Spleen (tissue), 7 donors: ENCODE measurements at regions not wholly inside any gene's neighbourhood (a gene's known extent, or its start where the extent isn't known, plus 50 kb on each side); places are given as distances from the start of the nearest gene placed in this dataset.

Experiments used
- POLR2A ChIP-seq, 3 donors: fragments of 450-650 bp; IDR thresholded peaks; one replicate each; pipeline ENCODE4 v1.5.1; 2017; ENCODE audit warnings: antibody characterized with exemption in 3 of 3, mild to moderate bottlenecking in 1 of 3
- TF ChIP-seq, protein P1 (sequence below), 11 experiments: fragments of 200-600 bp in 7 of 11; fragments of 450-650 bp in 4 of 11; sonication (generic) in 4 of 11; IDR thresholded peaks in 8 of 11; conservative IDR thresholded peaks in 3 of 11; 1 replicate in 7 of 11; 2 replicates in 4 of 11; pipeline versions ENCODE4 v1.4.0 to v1.8.0; 2016 to 2021; ENCODE audit warnings: antibody characterized with exemption in 11 of 11, inconsistent platforms in 4 of 11, mild to moderate bottlenecking in 1 of 11
- donor health status: DM: no; HTN: no; CAD: no; lungs with moderate emphysema.
- donor health status: DM: no; HTN: no; CAD: no.
- donor health status: DM: no; HTN: no; CAD: no.

DNA sequence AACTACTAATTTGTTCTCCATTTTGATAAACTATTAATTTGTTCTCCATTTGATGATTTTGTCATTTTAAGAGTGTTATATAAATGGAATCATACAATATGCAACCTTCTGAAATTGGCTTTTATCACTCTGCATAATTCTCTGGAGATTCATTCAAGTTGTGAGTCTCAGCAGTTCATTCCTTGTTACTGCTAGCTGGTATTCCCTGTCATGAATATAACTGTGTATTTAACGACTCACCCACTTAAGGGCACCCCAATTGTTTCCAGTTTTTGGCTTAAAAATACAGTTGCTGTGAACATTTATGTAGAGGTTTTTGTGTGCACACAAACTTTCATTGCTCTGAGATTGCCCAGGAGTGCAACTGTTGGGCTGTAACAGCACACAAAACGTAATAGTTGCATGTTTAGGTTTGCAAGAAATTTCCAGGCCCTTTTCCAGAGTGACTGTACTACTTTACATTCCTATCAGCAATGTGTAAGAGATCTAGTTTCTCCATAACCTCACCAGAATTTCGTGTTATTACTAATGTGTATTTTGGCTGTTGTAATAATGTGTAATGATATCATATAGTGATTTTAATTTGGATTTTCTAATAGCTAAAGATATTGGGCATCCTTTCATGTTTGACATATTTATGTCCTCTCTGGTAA is 153.2 kb upstream of the ADCY1 start:
- no peak for TF ChIP-seq POLR2A (IDR thresholded peaks at IDR 0.05)
- TF ChIP-seq, protein P1, sequence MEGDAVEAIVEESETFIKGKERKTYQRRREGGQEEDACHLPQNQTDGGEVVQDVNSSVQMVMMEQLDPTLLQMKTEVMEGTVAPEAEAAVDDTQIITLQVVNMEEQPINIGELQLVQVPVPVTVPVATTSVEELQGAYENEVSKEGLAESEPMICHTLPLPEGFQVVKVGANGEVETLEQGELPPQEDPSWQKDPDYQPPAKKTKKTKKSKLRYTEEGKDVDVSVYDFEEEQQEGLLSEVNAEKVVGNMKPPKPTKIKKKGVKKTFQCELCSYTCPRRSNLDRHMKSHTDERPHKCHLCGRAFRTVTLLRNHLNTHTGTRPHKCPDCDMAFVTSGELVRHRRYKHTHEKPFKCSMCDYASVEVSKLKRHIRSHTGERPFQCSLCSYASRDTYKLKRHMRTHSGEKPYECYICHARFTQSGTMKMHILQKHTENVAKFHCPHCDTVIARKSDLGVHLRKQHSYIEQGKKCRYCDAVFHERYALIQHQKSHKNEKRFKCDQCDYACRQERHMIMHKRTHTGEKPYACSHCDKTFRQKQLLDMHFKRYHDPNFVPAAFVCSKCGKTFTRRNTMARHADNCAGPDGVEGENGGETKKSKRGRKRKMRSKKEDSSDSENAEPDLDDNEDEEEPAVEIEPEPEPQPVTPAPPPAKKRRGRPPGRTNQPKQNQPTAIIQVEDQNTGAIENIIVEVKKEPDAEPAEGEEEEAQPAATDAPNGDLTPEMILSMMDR (IDR thresholded peaks at IDR 0.05 in 8 of 11, conservative IDR thresholded peaks at IDR 0.05 in 3 of 11): no peak
